ENCODE measurements at regions not wholly inside any gene's neighbourhood (a gene's known extent, or its start where the extent isn't known, plus 50 kb on each side); places are given as distances from the start of the nearest gene placed in this dataset.

DNA sequence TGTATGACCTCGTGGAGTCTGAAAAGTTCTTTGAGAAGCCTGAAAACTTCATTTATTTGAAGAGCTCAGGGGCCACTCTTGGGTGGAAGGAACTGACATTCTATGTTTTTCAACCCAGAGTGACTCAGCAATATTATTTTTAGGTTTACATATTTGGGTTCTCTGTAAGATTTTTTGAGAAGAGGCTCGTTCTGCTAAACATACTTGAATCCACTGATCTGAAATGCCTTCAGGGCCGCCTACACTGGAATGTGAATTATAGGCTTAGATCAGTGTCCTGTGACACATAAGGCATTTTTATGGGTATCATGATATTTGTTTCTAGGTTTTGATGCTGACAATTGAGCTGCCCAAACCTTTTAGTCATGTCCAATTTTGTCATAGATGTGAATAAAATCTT, 86.2 kb downstream of the PSAT1 start:
- DNase-seq = no peak
- Histone ChIP-seq H3K4me1 (no peaks in the 10 kb centered on the region), H3K36me3 (no peaks in the 10 kb centered on the region), H3K27me3 (no peaks in the 10 kb centered on the region), H3K4me3 (no peak overlapping the region), H3K9me3 (no peaks in the 10 kb centered on the region), H3K27ac (no peak overlapping the region)
- intact Hi-C loops (cut with DNase I; ENCODE audit: low total_unique reads) = no loop called here
- TF ChIP-seq, protein P1, sequence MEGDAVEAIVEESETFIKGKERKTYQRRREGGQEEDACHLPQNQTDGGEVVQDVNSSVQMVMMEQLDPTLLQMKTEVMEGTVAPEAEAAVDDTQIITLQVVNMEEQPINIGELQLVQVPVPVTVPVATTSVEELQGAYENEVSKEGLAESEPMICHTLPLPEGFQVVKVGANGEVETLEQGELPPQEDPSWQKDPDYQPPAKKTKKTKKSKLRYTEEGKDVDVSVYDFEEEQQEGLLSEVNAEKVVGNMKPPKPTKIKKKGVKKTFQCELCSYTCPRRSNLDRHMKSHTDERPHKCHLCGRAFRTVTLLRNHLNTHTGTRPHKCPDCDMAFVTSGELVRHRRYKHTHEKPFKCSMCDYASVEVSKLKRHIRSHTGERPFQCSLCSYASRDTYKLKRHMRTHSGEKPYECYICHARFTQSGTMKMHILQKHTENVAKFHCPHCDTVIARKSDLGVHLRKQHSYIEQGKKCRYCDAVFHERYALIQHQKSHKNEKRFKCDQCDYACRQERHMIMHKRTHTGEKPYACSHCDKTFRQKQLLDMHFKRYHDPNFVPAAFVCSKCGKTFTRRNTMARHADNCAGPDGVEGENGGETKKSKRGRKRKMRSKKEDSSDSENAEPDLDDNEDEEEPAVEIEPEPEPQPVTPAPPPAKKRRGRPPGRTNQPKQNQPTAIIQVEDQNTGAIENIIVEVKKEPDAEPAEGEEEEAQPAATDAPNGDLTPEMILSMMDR (IDR thresholded peaks at IDR 0.05) = no peak
- no peak for TF ChIP-seq POLR2A (IDR thresholded peaks at IDR 0.05)

DNA sequence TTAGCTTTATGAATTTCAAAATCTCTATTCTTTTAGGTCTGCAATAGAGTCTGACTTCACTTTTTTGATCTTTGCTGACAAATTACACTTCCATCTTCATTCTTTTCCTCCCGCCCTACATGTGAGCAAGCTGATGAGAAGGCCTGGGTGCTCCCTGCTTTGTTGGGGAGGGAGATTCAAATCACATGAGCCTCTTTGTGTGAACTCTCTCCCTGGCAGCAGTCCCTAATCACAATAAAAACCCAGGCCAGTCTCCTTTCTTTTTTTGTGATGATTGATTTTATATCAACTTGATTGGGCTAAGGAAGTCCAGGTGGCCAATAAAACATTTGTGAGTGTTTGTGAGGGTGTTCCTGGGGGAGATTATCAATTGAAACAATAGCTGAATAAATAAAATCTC, 89.4 kb downstream of the PSAT1 start:
- TF ChIP-seq, protein P1 (IDR thresholded peaks at IDR 0.05) = no peak
- no peak for TF ChIP-seq POLR2A (IDR thresholded peaks at IDR 0.05)
- DNase-seq = no peak
- intact Hi-C loops (cut with DNase I; ENCODE audit: low total_unique reads) = no loop called here
- Histone ChIP-seq H3K9me3 (no peaks in the 10 kb centered on the region), H3K36me3 (no peaks in the 10 kb centered on the region), H3K27ac (no peak overlapping the region), H3K27me3 (no peaks in the 10 kb centered on the region), H3K4me3 (no peak overlapping the region), H3K4me1 (no peaks in the 10 kb centered on the region)

DNA sequence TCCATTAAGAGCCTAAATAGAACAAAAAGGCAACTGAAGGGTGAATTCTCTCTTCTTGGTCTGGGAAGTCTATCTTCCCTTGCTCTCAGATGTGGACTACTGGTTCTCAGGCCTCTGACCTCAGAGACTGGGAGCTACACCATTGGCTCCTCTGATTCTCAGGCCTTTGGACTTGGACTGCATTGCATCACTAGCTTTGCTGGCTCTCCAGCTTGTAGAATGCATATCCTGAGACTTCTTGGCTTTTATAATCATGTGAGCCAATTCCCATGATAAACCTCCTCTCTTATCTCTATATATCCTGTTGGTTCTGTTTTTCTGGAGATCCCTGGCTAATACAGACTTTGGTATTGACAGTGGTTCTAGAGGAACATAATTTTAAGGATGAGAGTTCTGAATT, 89.8 kb downstream of the PSAT1 start:
- H3K36me3 ChIP-seq = no peaks in the 10 kb centered on the region
- no peaks in the 10 kb centered on the region for H3K9me3 ChIP-seq
- H3K4me3 ChIP-seq = no peak overlapping the region
- no peak for DNase-seq
- H3K27me3 ChIP-seq = no peaks in the 10 kb centered on the region
- intact Hi-C loops (cut with DNase I; ENCODE audit: low total_unique reads) = no loop called here
- no peaks in the 10 kb centered on the region for H3K4me1 ChIP-seq
- TF ChIP-seq, protein P1 (IDR thresholded peaks at IDR 0.05) = no peak
- no peak for TF ChIP-seq POLR2A (IDR thresholded peaks at IDR 0.05)
- H3K27ac ChIP-seq = no peak overlapping the region

DNA sequence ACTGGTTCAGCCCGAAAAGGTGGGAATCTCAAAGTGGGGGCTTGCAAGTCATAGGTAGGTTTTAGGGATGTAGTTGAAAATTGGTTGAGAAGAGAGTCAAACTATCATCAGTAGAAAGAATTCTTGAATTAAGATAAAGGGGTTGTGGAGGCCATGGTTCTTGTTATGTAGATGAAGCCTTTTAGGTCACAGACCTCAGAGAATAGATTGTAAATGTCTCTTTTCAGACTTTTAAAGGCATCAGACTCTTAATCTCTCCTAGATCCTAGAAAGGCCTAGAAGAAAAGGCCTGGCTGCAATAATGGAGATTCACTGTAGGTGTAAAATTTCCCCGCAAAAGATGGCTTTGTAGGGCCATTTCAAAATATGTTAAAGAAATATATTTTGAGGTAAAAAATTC, 96.4 kb downstream of the PSAT1 start:
- intact Hi-C loops (cut with DNase I; ENCODE audit: low total_unique reads) = no loop called here
- no peak overlapping the region for H3K4me3 ChIP-seq

DNA sequence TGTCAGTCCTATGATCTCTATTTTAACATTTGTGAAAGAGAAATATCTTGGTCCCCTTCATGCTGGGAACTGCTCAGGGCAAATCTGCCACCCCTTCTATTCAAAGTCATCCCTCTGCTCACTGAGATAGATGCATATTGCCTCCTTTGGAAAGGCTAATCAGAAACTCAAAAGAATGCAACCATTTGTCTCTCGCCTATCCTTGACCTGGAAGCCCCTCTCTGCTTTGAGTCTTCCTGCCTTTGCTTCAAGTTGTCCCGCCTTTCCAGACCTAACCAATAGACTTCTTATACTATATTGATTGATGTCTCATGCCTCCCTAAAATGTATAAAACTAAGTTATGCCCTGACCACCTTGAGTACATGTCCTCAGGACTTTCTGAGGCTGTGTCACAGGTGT, 97.0 kb downstream of the PSAT1 start:
- no peaks in the 10 kb centered on the region for H3K4me1 ChIP-seq
- intact Hi-C loops (cut with DNase I; ENCODE audit: low total_unique reads) = no loop called here
- H3K27ac ChIP-seq = no peak overlapping the region
- no peak for DNase-seq
- TF ChIP-seq POLR2A (IDR thresholded peaks at IDR 0.05) = no peak
- TF ChIP-seq, protein P1 (IDR thresholded peaks at IDR 0.05) = no peak
- no peaks in the 10 kb centered on the region for H3K36me3 ChIP-seq
- no peaks in the 10 kb centered on the region for H3K27me3 ChIP-seq
- H3K9me3 ChIP-seq = no peaks in the 10 kb centered on the region
- no peak overlapping the region for H3K4me3 ChIP-seq

More for the DNA sequence above, 96.4 kb downstream of the PSAT1 start:
- H3K27ac ChIP-seq = no peak overlapping the region
- H3K4me1 ChIP-seq = no peaks in the 10 kb centered on the region
- no peaks in the 10 kb centered on the region for H3K36me3 ChIP-seq
- no peaks in the 10 kb centered on the region for H3K27me3 ChIP-seq
- DNase-seq = no peak
- no peaks in the 10 kb centered on the region for H3K9me3 ChIP-seq
- TF ChIP-seq POLR2A (IDR thresholded peaks at IDR 0.05) = no peak
- TF ChIP-seq, protein P1 (IDR thresholded peaks at IDR 0.05) = no peak

Measured in uterus (tissue), 3 donors.